H9 (cell line): ENCODE measurements at regions not wholly inside any gene's neighbourhood (a gene's known extent, or its start where the extent isn't known, plus 50 kb on each side); places are given as distances from the start of the nearest gene placed in this dataset.

Experiments used
- DNase-seq: peaks from one replicate; pipeline ENCODE4 v3.0.0-alpha.2; 2017
- H2AFZ ChIP-seq: one replicate; pipeline ENCODE4 v1.6.1; 2013; ENCODE audit warnings: mild to moderate bottlenecking, low read length, control low read depth, moderate library complexity
- H2AK5ac ChIP-seq: 2 replicates; pipeline ENCODE4 v1.6.1; 2013; ENCODE audit warnings: low read length, control low read depth, mixed read lengths; ENCODE audit not compliant: insufficient read length
- H2BK120ac ChIP-seq: one replicate; pipeline ENCODE4 v1.6.1; 2013; ENCODE audit warnings: low read depth, mild to moderate bottlenecking, low read length, control low read depth, inconsistent platforms; ENCODE audit not compliant: poor library complexity, severe bottlenecking
- H2BK12ac ChIP-seq: 2 replicates; pipeline ENCODE4 v1.6.1; 2013; ENCODE audit warnings: low read length, control low read depth, mixed read lengths, low read depth; ENCODE audit not compliant: insufficient read length
- H2BK15ac ChIP-seq: 2 replicates; pipeline ENCODE4 v1.6.1; 2013; ENCODE audit warnings: low read depth, low read length, control low read depth
- H2BK20ac ChIP-seq: one replicate; pipeline ENCODE4 v1.6.1; 2013; ENCODE audit warnings: low read depth, mild to moderate bottlenecking, low read length, control low read depth, inconsistent platforms; ENCODE audit not compliant: poor library complexity, severe bottlenecking
- H2BK5ac ChIP-seq: 2 replicates; pipeline ENCODE4 v1.6.1; 2013; ENCODE audit warnings: low read length, control low read depth, mixed read lengths; ENCODE audit not compliant: insufficient read length
- H3K14ac ChIP-seq: 2 replicates; pipeline ENCODE4 v1.6.1; 2013; ENCODE audit warnings: low read length, control low read depth; ENCODE audit not compliant: insufficient read depth
- H3K18ac ChIP-seq: 2 replicates; pipeline ENCODE4 v1.6.1; 2013; ENCODE audit warnings: low read depth, mild to moderate bottlenecking, mixed read lengths, low read length, control low read depth; ENCODE audit not compliant: insufficient read length
- H3K23ac ChIP-seq: 2 replicates; pipeline ENCODE4 v1.6.1; 2013; ENCODE audit warnings: low read length, control low read depth, mixed read lengths, low read depth; ENCODE audit not compliant: insufficient read length
- H3K23me2 ChIP-seq: 2 replicates; pipeline ENCODE4 v1.6.1; 2013; ENCODE audit warnings: low read depth, mild to moderate bottlenecking, mixed read lengths, low read length, control low read depth; ENCODE audit not compliant: insufficient read length, poor library complexity, severe bottlenecking
- H3K27ac ChIP-seq: 2 replicates; pipeline ENCODE4 v1.5.1; 2013; ENCODE audit warnings: low read length, control low read depth, mixed read lengths, low read depth; ENCODE audit not compliant: insufficient read length
- H3K27me3 ChIP-seq: 2 replicates; pipeline ENCODE4 v1.6.1; 2013; ENCODE audit warnings: low read length, control low read depth, inconsistent platforms; ENCODE audit not compliant: insufficient read depth
- H3K4ac ChIP-seq: 2 replicates; pipeline ENCODE4 v1.6.1; 2013; ENCODE audit warnings: low read depth, mild to moderate bottlenecking, control low read depth, inconsistent platforms, low read length, moderate library complexity
- H3K4me1 ChIP-seq: 2 replicates; pipeline ENCODE4 v1.6.1; 2013; ENCODE audit warnings: low read length, control low read depth, inconsistent platforms; ENCODE audit not compliant: insufficient read depth
- H3K4me2 ChIP-seq: 2 replicates; pipeline ENCODE4 v1.6.1; 2013; ENCODE audit warnings: low read length, control low read depth, mixed read lengths; ENCODE audit not compliant: insufficient read length, insufficient read depth
- H3K56ac ChIP-seq: 2 replicates; pipeline ENCODE4 v1.6.1; 2013; ENCODE audit warnings: low read depth, mild to moderate bottlenecking, mixed read lengths, low read length, control low read depth; ENCODE audit not compliant: insufficient read length
- H3K79me1 ChIP-seq: 2 replicates; pipeline ENCODE4 v1.6.1; 2013; ENCODE audit warnings: low read depth, mild to moderate bottlenecking, moderate library complexity, low read length, control low read depth, inconsistent platforms; ENCODE audit not compliant: insufficient read depth, poor library complexity, severe bottlenecking
- H3K79me2 ChIP-seq: 2 replicates; pipeline ENCODE4 v1.6.1; 2013; ENCODE audit warnings: low read length, control low read depth, inconsistent platforms; ENCODE audit not compliant: insufficient read depth
- H3K9ac ChIP-seq: 2 replicates; pipeline ENCODE4 v1.6.1; 2013; ENCODE audit warnings: low read length, control low read depth, mixed read lengths; ENCODE audit not compliant: insufficient read length; ENCODE audit errors: extremely low read depth
- H3K9me3 ChIP-seq: one replicate; pipeline ENCODE4 v1.6.1; 2013; ENCODE audit warnings: low read depth, low read length, inconsistent platforms; ENCODE audit not compliant: control insufficient read depth
- H3T11ph ChIP-seq: one replicate; pipeline ENCODE4 v1.6.1; 2013; ENCODE audit warnings: mild to moderate bottlenecking, low read length, control low read depth, inconsistent platforms
- H4K20me1 ChIP-seq: one replicate; pipeline ENCODE4 v1.6.1; 2013; ENCODE audit not compliant: control insufficient read depth, insufficient read length, insufficient read depth
- H4K5ac ChIP-seq: 2 replicates; pipeline ENCODE4 v1.6.1; 2013; ENCODE audit warnings: low read depth, mild to moderate bottlenecking, mixed read lengths, low read length, control low read depth; ENCODE audit not compliant: insufficient read length
- H4K8ac ChIP-seq: replicated peaks from 2 replicates; pipeline ENCODE4 v1.6.1; 2013; ENCODE audit warnings: low read length, control low read depth, mixed read lengths, low read depth; ENCODE audit not compliant: insufficient read length
- H4K91ac ChIP-seq: 2 replicates; pipeline ENCODE4 v1.6.1; 2013; ENCODE audit warnings: low read depth, mild to moderate bottlenecking, moderate library complexity, mixed read lengths, low read length, control low read depth; ENCODE audit not compliant: insufficient read length
- H3K27ac Mint-ChIP-seq, 3 experiments: 2 replicates in 2 of 3; 3 replicates in 1 of 3; pipeline ENCODE4 v1.8.0; 2020 to 2021; ENCODE audit warnings: mixed read lengths in 3 of 3, mild to moderate bottlenecking in 1 of 3, moderate library complexity in 1 of 3
- H3K27me3 Mint-ChIP-seq: 2 replicates; pipeline ENCODE4 v1.8.0; 2021; ENCODE audit warnings: low read depth, mild to moderate bottlenecking, moderate library complexity, mixed read lengths
- H3K36me3 Mint-ChIP-seq, 3 experiments: 2 replicates in 2 of 3; 3 replicates in 1 of 3; pipeline ENCODE4 v1.8.0; 2020 to 2021; ENCODE audit warnings: low read depth in 3 of 3, mixed read lengths in 3 of 3; ENCODE audit not compliant: insufficient read depth in 1 of 3
- H3K4me1 Mint-ChIP-seq, 2 experiments: 2 replicates each; pipeline ENCODE4 v1.8.0; 2020; ENCODE audit warnings: mixed read lengths in 2 of 2
- H3K4me3 Mint-ChIP-seq, 2 experiments: 2 replicates in 1 of 2; 3 replicates in 1 of 2; pipeline ENCODE4 v1.8.0; 2020 to 2021; ENCODE audit warnings: mild to moderate bottlenecking in 2 of 2, mixed read lengths in 2 of 2, moderate library complexity in 1 of 2
- H3K9me3 Mint-ChIP-seq, 2 experiments: 2 replicates in 1 of 2; 3 replicates in 1 of 2; pipeline ENCODE4 v1.8.0; 2020; ENCODE audit warnings: mild to moderate bottlenecking in 2 of 2, mixed read lengths in 2 of 2, moderate library complexity in 1 of 2
- WGBS: extraction: QIAGEN DNeasy Blood & Tissue Kit; methylation state at CpG from one replicate; pipeline ENCODE4 v1.1.7; 2013; ENCODE audit warnings: missing lambda C conversion rate, low lambda C conversion rate, mixed read lengths; ENCODE audit not compliant: insufficient read length; ENCODE audit errors: extremely low coverage; 5-methylcytosine and 5-hydroxymethylcytosine counted together
- TF ChIP-seq, protein P1 (sequence below): fragments of 200-600 bp; sonication (generic); conservative IDR thresholded peaks from 3 replicates; pipeline ENCODE4 v1.8.0; 2021; ENCODE audit warnings: antibody characterized with exemption, mild to moderate bottlenecking

DNA sequence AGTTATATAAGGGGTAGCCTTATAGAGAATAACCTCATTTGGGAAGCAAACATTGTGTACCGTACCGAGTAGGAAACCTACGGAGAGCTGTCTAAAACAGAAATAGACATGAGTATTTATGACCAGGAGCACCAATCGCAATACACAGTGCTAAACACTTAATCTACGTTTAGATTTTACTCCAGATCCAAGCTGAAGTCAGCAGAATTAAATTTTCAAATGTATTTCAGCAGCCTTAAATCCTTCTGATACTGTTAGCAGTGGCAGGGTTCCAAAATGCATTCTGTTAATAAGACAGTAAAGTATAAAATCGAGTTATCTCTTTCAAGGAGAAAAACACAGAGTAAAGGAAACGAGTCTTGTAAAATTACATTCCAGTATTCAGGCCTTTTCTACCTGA lies 118.1 kb upstream of the ZNF521 start:
- Mint-ChIP-seq H3K27me3 (no peaks in the 10 kb centered on the region), H3K27ac (no peak overlapping the region), H3K4me1 (peaks cover 17 to 24% of the 10 kb centered on the region in 2 experiments), H3K36me3 (no peaks in the 10 kb centered on the region; a peak in 1 of 7 replicates), H3K4me3 (no peak overlapping the region), H3K9me3 (no peaks in the 10 kb centered on the region)
- Histone ChIP-seq H2BK120ac (no peak overlapping the region), H3K18ac (no peak overlapping the region), H4K8ac (no peak overlapping the region), H3K27ac (no peak overlapping the region), H3K4me1 (peaks cover 2% of the 10 kb centered on the region; the same call in 1 of the 2 replicates), H3T11ph (no peak overlapping the region), H3K23me2 (no peaks in the 10 kb centered on the region), H3K4me2 (no peak overlapping the region), H2BK20ac (no peak overlapping the region), H3K9ac (no peak overlapping the region), H4K20me1 (no peaks in the 10 kb centered on the region), H4K5ac (no peak overlapping the region), H3K23ac (no peak overlapping the region), H2AK5ac (no peak overlapping the region), H3K4ac (no peak overlapping the region), H2BK5ac (no peak overlapping the region), H3K79me2 (no peaks in the 10 kb centered on the region), H2AFZ (no peak overlapping the region), H4K91ac (no peak overlapping the region), H2BK12ac (no peak overlapping the region), H3K14ac (no peak overlapping the region), H3K27me3 (no peaks in the 10 kb centered on the region), H3K79me1 (no peaks in the 10 kb centered on the region), H2BK15ac (no peak overlapping the region), H3K56ac (no peak overlapping the region), H3K9me3 (no peaks in the 10 kb centered on the region)
- no peak for DNase-seq
- TF ChIP-seq, protein P1, sequence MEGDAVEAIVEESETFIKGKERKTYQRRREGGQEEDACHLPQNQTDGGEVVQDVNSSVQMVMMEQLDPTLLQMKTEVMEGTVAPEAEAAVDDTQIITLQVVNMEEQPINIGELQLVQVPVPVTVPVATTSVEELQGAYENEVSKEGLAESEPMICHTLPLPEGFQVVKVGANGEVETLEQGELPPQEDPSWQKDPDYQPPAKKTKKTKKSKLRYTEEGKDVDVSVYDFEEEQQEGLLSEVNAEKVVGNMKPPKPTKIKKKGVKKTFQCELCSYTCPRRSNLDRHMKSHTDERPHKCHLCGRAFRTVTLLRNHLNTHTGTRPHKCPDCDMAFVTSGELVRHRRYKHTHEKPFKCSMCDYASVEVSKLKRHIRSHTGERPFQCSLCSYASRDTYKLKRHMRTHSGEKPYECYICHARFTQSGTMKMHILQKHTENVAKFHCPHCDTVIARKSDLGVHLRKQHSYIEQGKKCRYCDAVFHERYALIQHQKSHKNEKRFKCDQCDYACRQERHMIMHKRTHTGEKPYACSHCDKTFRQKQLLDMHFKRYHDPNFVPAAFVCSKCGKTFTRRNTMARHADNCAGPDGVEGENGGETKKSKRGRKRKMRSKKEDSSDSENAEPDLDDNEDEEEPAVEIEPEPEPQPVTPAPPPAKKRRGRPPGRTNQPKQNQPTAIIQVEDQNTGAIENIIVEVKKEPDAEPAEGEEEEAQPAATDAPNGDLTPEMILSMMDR: no peak
- no CpG with 5 or more reads among the region's 7 CpGs for whole genome bisulfite sequencing
